Esophagus muscularis mucosa (tissue), 4 donors: ENCODE measurements at regions not wholly inside any gene's neighbourhood (a gene's known extent, or its start where the extent isn't known, plus 50 kb on each side); places are given as distances from the start of the nearest gene placed in this dataset.

Experiments used
- DNase-seq: peaks from one replicate; pipeline ENCODE4 v3.0.0-alpha.2; 2017; ENCODE audit errors: extremely low spot score
- H3K27ac ChIP-seq, 4 donors: fragments of 200-600 bp; sonication (generic); replicated peaks in 1 of 4; 1 replicate in 3 of 4; 2 replicates in 1 of 4; pipeline ENCODE4 v1.5.1; 2016 to 2019; ENCODE audit warnings: mild to moderate bottlenecking in 1 of 4
- H3K27me3 ChIP-seq, 4 donors: fragments of 200-600 bp; sonication (generic); one replicate each; pipeline versions ENCODE4 v1.5.1 to v1.6.0; 2016 to 2019
- H3K36me3 ChIP-seq, 4 donors: fragments of 200-600 bp; sonication (generic); one replicate each; pipeline ENCODE4 v1.5.1; 2016 to 2019
- H3K4me1 ChIP-seq, 4 donors: fragments of 200-600 bp; sonication (generic); one replicate each; pipeline ENCODE4 v1.5.1; 2016 to 2019
- H3K4me3 ChIP-seq, 4 donors: fragments of 200-600 bp; sonication (generic); 1 replicate in 2 of 4; 2 replicates in 2 of 4; pipeline ENCODE4 v1.5.1; 2016 to 2019; ENCODE audit warnings: mild to moderate bottlenecking in 4 of 4, moderate library complexity in 1 of 4
- H3K9me3 ChIP-seq, 4 donors: fragments of 200-600 bp; sonication (generic); 1 replicate in 3 of 4; 2 replicates in 1 of 4; pipeline ENCODE4 v1.5.1; 2016 to 2019
- EP300 ChIP-seq: sonication (generic); formaldehyde crosslinking; IDR thresholded peaks from one replicate; pipeline ENCODE4 v1.6.1; 2017; ENCODE audit warnings: antibody characterized with exemption
- POLR2A ChIP-seq: fragments of 450-650 bp; IDR thresholded peaks from one replicate; pipeline ENCODE4 v1.6.1; 2017; ENCODE audit warnings: antibody characterized with exemption, moderate library complexity, mild to moderate bottlenecking, low read depth
- POLR2AphosphoS5 ChIP-seq, 2 donors: sonication (generic); formaldehyde crosslinking; IDR thresholded peaks; one replicate each; pipeline ENCODE4 v1.6.1; 2017; ENCODE audit warnings: antibody characterized with exemption in 2 of 2
- WGBS: methylation state at CpG from one replicate; pipeline ENCODE4 v1.1.5; 2018; 5-methylcytosine and 5-hydroxymethylcytosine counted together
- intact Hi-C: fragments of 100-400 bp; cut with DNase I; formaldehyde crosslinking; loops from one replicate; pipeline ENCODE4 v1.15.1; 2023
- TF ChIP-seq, protein P1 (sequence below), 3 experiments: fragments of 200-600 bp in 2 of 3; fragments of 450-650 bp in 1 of 3; sonication (generic) in 2 of 3; IDR thresholded peaks; one replicate each; pipeline ENCODE4 v1.5.1; 2017 to 2019; ENCODE audit warnings: antibody characterized with exemption in 3 of 3, mild to moderate bottlenecking in 2 of 3, moderate library complexity in 1 of 3

DNA sequence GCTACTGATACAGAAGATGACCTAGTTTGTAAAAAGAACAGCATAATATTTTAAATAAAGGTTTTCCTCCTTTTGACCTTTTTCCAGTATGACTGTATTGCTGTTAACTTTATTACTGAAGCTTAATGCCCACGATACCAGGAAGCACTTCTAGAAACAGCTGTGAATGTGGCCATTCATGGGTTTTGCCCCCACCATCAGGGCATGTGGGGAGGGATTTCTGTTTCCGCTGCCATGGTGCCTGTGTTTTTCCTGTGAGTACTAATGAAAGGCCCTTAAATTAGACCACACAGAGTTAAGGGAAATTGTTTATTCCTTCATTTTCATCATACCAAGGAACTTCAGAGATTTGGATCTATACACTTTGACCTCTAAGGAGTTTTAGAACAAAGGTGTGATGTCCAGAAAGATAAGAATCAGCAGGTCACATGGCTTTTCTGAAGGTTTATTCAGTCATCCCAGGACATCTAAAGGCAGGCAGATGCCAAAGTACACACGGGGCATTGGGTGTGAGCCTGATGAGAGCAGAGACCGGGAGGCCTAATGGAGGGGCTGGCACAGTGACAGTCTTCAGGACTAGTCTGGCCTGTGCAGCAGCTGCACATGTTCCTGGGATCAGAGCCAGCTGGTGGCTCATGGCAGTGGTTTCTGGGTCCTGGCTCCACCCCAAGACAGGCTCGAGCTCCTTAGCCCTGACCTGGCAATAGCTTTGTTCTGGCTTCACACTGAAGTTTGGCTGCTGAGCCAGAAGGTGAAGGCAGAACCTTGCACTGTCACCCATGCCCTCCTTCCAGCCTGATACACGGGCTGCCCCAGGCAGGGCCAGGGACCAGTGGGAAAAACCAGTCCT is 190.9 kb downstream of the REEP3 start:
- WGBS: 18% methylated on average over 5 of the region's 6 CpGs
- intact Hi-C loops: loop anchor here (2.0 to 5.0 kb wide), 2 partner anchors 81 to 190 kb away; partner anchors contain the start of gene REEP3
- peaks cover 49 to 54% (median 51%) of the 10 kb centered on the region in 4 donors for H3K4me1 ChIP-seq
- H3K27me3 ChIP-seq: no peaks in the 10 kb centered on the region
- TF ChIP-seq, protein P1, sequence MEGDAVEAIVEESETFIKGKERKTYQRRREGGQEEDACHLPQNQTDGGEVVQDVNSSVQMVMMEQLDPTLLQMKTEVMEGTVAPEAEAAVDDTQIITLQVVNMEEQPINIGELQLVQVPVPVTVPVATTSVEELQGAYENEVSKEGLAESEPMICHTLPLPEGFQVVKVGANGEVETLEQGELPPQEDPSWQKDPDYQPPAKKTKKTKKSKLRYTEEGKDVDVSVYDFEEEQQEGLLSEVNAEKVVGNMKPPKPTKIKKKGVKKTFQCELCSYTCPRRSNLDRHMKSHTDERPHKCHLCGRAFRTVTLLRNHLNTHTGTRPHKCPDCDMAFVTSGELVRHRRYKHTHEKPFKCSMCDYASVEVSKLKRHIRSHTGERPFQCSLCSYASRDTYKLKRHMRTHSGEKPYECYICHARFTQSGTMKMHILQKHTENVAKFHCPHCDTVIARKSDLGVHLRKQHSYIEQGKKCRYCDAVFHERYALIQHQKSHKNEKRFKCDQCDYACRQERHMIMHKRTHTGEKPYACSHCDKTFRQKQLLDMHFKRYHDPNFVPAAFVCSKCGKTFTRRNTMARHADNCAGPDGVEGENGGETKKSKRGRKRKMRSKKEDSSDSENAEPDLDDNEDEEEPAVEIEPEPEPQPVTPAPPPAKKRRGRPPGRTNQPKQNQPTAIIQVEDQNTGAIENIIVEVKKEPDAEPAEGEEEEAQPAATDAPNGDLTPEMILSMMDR (IDR thresholded peaks at IDR 0.05): no peak
- TF ChIP-seq POLR2A (no peak), EP300 (no peak), POLR2AphosphoS5 (IDR thresholded peaks at IDR 0.05) (peak; percentile 83 to 89)
- H3K4me3 ChIP-seq: peak overlapping the region in 1 of 4 donors; percentile 3
- peak overlapping the region; percentile 80 to 89 (median 84) for H3K27ac ChIP-seq
- peak; percentile 96 for DNase-seq
- no peaks in the 10 kb centered on the region for H3K9me3 ChIP-seq
- H3K36me3 ChIP-seq: no peaks in the 10 kb centered on the region

DNA sequence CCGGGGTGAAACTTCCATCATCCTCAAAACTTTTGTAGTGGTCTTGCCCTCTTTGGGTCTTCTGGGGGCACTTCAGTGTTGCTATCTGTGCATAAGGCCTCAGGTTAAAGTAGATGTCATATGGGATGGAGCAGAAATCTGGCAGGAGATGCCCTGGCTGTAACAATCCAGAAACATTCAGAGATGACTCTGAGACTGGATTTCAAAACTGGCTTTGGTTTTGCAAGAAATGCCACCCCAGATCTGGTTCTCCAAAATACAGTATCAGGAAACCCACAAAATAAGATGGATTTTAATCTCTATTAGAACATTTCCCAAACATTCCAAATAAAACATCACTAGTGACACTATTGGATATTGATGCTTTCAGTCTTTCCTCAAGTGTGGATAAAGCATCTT is 191.5 kb downstream of the REEP3 start:
- H3K36me3 ChIP-seq: no peaks in the 10 kb centered on the region
- peaks cover 48 to 52% (median 51%) of the 10 kb centered on the region in 4 donors for H3K4me1 ChIP-seq
- H3K9me3 ChIP-seq: no peaks in the 10 kb centered on the region
- no peak for DNase-seq
- peak overlapping the region in 2 of 4 donors; percentile 3 to 5 for H3K4me3 ChIP-seq
- intact Hi-C loops: loop anchor here (2.0 to 5.0 kb wide), 2 partner anchors 82 to 190 kb away; partner anchors contain the start of gene REEP3
- whole genome bisulfite sequencing: no CpG with 5 or more reads among the region's 1 CpG
- no peaks in the 10 kb centered on the region for H3K27me3 ChIP-seq
- TF ChIP-seq POLR2A (no peak), POLR2AphosphoS5 (IDR thresholded peaks at IDR 0.05) (no peak)
- TF ChIP-seq, protein P1 (IDR thresholded peaks at IDR 0.05): no peak
- H3K27ac ChIP-seq: peak overlapping the region; percentile 80 to 89 (median 84)

DNA sequence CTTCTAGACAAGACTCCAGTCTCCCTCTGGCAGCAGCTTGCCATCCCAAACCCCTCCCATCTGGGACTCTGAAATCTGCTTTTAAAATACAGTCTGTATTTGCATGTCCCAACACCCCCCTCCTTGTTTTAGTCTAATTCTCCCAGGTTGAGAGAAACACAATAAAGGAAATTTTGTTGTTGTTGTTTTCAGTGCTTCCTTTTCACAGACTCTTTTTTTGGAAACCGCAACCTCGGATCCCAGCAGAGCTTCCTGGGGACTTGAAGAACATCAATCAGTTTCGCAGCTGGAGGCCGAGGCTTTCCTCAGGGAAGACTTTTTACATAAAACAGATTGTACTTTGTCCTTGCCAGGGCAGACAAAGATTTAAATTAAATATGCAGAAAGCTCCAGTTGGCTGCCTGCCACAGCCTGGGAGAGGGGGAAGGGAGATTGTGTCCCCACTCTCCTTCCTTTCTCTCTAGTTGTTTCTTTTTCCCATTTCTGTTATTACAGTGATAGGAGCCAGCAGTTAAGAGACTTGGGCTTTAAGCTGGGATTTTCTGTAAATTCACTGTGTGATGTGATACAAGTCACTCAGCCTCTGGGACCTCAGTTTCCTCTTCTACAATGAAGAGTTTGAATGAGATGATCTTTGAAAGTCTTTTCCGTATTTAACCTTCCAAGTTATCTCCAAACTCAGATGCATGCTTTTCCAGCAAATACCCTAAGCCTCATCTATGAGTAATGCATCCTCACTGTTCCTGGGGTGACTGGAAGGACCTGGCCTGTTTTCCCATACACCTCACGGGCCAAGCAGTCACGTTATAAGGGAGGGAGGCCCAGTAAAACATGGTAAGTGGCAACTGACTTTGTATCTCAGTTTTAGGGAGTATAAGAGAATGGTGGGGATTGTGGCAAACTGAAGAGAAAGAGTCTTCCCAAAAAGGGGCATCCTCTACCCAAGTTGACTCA is 192.3 kb downstream of the REEP3 start:
- intact Hi-C loops: loop anchor here (2.0 to 5.0 kb wide), 2 partner anchors 83 to 191 kb away; partner anchors contain the start of gene REEP3
- peaks cover 43 to 53% (median 51%) of the 10 kb centered on the region in 4 donors for H3K4me1 ChIP-seq
- no peak for TF ChIP-seq POLR2A
- peak; percentile 36 to 46 for TF ChIP-seq POLR2AphosphoS5 (IDR thresholded peaks at IDR 0.05)
- WGBS: 16% methylated on average over 7 of the region's 7 CpGs
- DNase-seq: no peak
- H3K27me3 ChIP-seq: no peaks in the 10 kb centered on the region
- no peaks in the 10 kb centered on the region for H3K36me3 ChIP-seq
- H3K27ac ChIP-seq: peak overlapping the region; percentile 80 to 89 (median 84)
- peak overlapping the region in 2 of 4 donors; percentile 5 to 8 for H3K4me3 ChIP-seq
- no peaks in the 10 kb centered on the region for H3K9me3 ChIP-seq

DNA sequence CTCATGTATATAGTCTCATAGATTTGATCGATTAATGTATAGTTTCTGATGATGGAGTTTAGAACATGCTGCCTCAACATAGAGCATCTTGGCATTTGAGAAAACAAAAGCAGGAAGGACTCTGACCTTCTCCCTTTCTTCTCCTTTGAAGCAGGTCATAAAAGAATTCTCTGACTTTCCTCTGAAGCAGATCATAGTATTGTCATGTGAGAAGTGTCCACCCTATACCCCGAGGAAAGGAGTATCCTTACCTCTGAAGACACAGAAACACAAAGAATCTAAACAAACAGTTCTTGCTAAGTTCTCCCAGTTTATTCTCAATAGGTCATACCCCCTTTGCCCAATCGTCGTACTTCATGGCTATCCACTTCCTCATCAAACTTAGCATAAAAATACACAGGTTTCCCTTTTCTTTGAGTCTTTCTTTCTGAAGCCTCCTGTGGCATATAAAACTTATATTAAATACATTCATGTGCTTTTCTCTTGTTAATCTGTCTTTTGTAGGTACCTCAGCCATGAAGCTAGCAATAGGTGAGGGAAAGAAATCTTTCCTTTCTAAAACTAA is 194.9 kb downstream of the REEP3 start:
- Histone ChIP-seq H3K9me3 (no peaks in the 10 kb centered on the region), H3K4me3 (no peak overlapping the region), H3K27ac (no peak overlapping the region), H3K4me1 (peaks cover 41 to 55% (median 47%) of the 10 kb centered on the region in 4 donors), H3K27me3 (no peaks in the 10 kb centered on the region), H3K36me3 (no peaks in the 10 kb centered on the region)
- WGBS: 73% methylated on average over 4 of the region's 4 CpGs
- TF ChIP-seq POLR2A (no peak), POLR2AphosphoS5 (IDR thresholded peaks at IDR 0.05) (no peak), EP300 (no peak)
- TF ChIP-seq, protein P1 (IDR thresholded peaks at IDR 0.05): no peak
- intact Hi-C loops: loop anchor here (5.0 kb wide), 2 partner anchors 249 to 499 kb away; partner anchors contain the start of gene JMJD1C
- no peak for DNase-seq
